ENCODE measurements at regions not wholly inside any gene's neighbourhood (a gene's known extent, or its start where the extent isn't known, plus 50 kb on each side); places are given as distances from the start of the nearest gene placed in this dataset.
A peak's percentile ranks its signal among the peaks of the same experiment; 100 is the strongest.

DNA sequence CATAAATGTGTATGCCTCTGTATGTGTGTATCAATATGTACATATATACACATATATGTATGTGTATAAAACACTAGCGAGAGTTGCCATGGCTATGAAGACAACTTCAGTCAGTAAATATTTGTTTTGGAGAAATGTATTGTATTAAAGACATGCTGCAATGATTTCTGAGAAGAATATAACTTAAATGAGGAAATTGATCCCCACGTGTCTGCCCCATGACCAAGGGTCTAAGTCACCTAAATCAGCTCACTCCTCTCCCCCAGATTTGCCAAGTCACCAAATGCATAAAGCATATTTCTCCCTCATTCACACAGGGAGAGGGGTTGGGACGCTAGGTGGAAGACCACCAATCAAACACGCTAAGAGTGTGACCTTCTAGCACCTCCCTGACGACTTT, 58.3 kb upstream of the LYST start:
- H3K9me3 ChIP-seq (ENCODE audit: control insufficient read depth, low read length): no peaks in the 10 kb centered on the region
- peaks cover 11% of the 10 kb centered on the region for H3K4me1 ChIP-seq (ENCODE audit: control insufficient read depth, insufficient read depth, low read length)
- H3K36me3 ChIP-seq (ENCODE audit: control insufficient read depth, insufficient read depth, low read length, severe bottlenecking): no peaks in the 10 kb centered on the region
- no peak overlapping the region for H3K9ac ChIP-seq (ENCODE audit: low read length)
- H3K4me3 ChIP-seq (ENCODE audit: low read length): no peak overlapping the region
- DNase-seq (ENCODE audit: low read depth): no peak
- no peaks in the 10 kb centered on the region for H3K27me3 ChIP-seq (replicated peaks; ENCODE audit: control insufficient read depth, insufficient read depth, low read length)

DNA sequence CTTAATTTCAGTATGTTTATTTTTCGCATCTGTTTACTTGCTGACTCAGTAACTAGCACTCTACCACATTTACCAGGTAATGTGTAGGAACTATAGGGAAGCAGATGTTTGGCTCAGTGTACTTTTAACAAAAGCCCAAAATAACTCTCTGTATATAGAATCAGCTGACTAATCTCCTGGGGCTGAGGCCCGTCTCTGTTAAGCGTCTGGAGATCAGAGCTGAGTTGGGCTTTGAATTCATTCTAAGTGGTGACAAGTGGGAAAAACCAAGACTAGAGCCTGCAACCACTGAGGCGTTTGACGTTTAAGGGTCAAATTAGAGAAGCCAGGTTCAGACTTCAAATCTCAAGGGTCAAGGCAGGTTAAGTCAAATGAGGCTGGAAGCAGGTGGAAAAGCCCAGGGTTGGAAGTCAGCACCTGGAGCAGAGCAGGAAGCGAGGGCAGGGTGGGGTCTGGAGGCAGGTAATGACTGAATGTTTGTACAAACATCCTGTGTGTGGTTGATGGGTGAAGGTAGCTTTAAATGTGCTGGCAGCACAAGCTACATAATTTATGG, 56.8 kb upstream of the LYST start:
- Histone ChIP-seq H3K27me3 (replicated peaks; ENCODE audit: control insufficient read depth, insufficient read depth, low read length) (no peaks in the 10 kb centered on the region), H3K4me1 (ENCODE audit: control insufficient read depth, insufficient read depth, low read length) (peaks cover 25% of the 10 kb centered on the region), H3K36me3 (ENCODE audit: control insufficient read depth, insufficient read depth, low read length, severe bottlenecking) (no peaks in the 10 kb centered on the region), H3K4me3 (ENCODE audit: low read length) (no peak overlapping the region), H3K9ac (ENCODE audit: low read length) (no peak overlapping the region), H3K9me3 (ENCODE audit: control insufficient read depth, low read length) (no peaks in the 10 kb centered on the region)
- peak; percentile 62 for DNase-seq (ENCODE audit: low read depth)

DNA sequence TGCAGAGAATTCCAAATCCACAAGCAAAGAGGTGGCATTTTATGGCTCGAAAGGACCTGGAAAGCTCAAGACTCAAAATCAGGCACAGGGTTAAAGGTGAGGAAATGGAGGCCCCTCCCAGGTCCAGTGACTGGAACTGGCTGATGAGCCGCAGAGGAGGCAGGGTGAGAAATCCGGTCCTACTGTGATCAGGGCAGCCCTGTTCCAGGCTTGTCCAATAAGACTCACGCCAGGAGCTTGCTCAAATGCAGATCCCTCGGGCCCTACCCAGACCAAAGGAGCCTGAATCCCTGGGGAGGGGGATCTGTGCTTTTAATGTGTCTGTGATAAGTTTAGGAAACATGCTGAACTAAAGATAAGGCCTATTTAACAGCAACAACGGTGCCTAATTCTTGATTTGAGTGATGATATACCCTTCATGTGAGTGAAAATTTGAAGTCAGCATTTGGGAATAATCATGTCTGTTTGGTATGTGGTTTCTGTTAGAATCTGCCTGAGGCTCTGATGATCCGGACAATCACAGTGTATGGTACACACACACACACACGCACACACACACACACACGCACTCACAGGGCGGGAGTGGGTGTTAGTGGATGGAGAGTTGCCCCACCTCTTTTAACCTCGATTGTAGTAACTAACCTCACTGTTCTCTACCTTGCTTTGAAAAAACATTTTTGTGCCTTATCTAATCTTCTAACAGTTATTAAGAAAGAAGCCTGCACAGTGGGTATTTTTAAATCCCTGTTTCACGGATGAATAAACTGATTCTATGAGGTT, 54.1 kb upstream of the LYST start:
- Histone ChIP-seq H3K4me3 (ENCODE audit: low read length) (no peak overlapping the region), H3K9ac (ENCODE audit: low read length) (peak overlapping the region; percentile 24), H3K4me1 (ENCODE audit: control insufficient read depth, insufficient read depth, low read length) (peaks cover 43% of the 10 kb centered on the region), H3K27me3 (replicated peaks; ENCODE audit: control insufficient read depth, insufficient read depth, low read length) (no peaks in the 10 kb centered on the region), H3K9me3 (ENCODE audit: control insufficient read depth, low read length) (no peaks in the 10 kb centered on the region), H3K36me3 (ENCODE audit: control insufficient read depth, insufficient read depth, low read length, severe bottlenecking) (no peaks in the 10 kb centered on the region)
- DNase-seq (ENCODE audit: low read depth): peak; percentile 58

DNA sequence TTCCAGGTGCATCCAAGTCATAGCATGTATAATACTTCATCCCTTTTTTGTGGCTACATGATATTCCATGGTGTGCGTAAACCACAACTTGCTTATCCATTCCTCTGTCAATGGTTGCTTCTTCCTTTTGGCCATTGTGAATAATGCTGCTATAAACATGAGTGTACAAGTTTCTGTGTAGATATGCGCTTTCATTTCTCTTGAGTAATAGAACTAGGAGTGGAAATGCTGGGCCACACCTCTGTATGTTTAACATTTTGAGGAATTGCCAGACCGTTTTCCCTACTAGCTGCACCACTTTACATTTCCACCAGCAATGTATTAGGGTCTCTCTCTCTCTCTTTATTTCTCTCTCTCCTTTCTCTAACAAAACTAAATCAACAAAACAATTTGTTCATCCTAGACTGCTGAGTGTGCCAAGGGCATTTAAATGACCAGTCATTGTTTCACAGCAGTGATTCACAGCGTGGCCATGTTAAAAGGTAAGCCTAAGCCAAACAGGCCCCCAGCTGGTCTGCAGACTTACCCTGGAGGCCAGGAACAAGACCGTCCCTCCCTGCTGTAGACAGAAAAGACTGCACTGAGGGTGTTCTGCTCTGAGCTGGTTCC, 53.2 kb upstream of the LYST start:
- DNase-seq (ENCODE audit: low read depth): peak; percentile 71
- Histone ChIP-seq H3K9me3 (ENCODE audit: control insufficient read depth, low read length) (no peaks in the 10 kb centered on the region), H3K4me3 (ENCODE audit: low read length) (no peak overlapping the region), H3K9ac (ENCODE audit: low read length) (peak overlapping the region; percentile 24), H3K4me1 (ENCODE audit: control insufficient read depth, insufficient read depth, low read length) (peaks cover 43% of the 10 kb centered on the region), H3K36me3 (ENCODE audit: control insufficient read depth, insufficient read depth, low read length, severe bottlenecking) (no peaks in the 10 kb centered on the region), H3K27me3 (replicated peaks; ENCODE audit: control insufficient read depth, insufficient read depth, low read length) (no peaks in the 10 kb centered on the region)

DNA sequence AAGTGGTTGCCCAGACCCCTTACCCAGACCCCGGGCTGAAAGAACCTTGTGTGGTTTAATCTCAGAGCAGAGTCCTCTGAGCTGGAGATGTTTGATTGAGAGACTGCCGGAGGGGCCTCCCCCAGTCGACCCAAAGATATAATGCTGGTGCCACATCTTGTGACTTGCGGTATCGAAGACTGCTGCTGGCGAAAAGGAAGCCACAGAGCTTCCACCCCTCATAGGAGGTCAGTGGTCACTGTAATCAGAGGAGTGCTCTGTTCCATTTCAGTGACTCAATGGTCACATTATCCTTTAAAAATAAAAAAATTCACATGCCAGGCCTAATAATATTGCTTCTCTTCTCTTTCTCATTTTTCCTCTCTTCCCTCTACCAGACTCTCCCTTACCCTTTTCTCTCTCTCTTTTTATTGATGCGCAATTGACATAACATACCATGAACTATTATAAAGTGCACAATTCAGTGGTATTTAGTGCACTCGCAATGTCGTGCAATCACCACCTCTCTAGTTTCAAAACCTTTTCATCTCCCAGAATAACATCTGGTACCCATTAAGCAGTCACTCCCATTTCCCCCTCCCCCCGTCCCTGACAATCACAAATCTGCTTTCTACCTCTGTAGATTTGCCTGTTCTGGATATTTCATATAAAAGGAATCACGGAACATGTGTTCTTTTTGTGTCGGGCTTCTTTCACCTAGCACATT, 52.6 kb upstream of the LYST start:
- H3K9me3 ChIP-seq (ENCODE audit: control insufficient read depth, low read length): no peaks in the 10 kb centered on the region
- peak; percentile 70 for DNase-seq (ENCODE audit: low read depth)
- H3K4me1 ChIP-seq (ENCODE audit: control insufficient read depth, insufficient read depth, low read length): peaks cover 43% of the 10 kb centered on the region
- no peaks in the 10 kb centered on the region for H3K27me3 ChIP-seq (replicated peaks; ENCODE audit: control insufficient read depth, insufficient read depth, low read length)
- H3K9ac ChIP-seq (ENCODE audit: low read length): peak overlapping the region; percentile 24
- no peak overlapping the region for H3K4me3 ChIP-seq (ENCODE audit: low read length)
- no peaks in the 10 kb centered on the region for H3K36me3 ChIP-seq (ENCODE audit: control insufficient read depth, insufficient read depth, low read length, severe bottlenecking)

DNA sequence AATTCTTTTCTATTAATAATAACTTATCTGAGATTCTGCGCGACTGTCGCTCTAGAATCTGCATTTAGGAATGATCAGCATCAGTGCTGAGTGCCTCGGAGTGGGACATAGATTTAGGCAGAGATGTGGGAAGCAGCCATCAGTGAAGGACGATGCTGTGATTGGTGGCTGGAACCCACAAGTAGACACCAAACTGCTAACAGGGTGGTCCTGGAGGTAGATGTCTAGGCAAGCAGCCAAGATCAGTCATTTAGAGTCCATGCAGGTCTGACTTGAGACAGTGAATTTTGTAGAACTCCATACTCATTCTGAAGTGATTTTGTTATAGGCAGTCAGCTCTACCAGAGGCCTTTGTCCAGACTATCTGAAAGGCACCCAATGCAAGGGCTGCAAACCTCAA, 51.8 kb upstream of the LYST start:
- Histone ChIP-seq H3K4me1 (ENCODE audit: control insufficient read depth, insufficient read depth, low read length) (peaks cover 45% of the 10 kb centered on the region), H3K36me3 (ENCODE audit: control insufficient read depth, insufficient read depth, low read length, severe bottlenecking) (no peaks in the 10 kb centered on the region), H3K9me3 (ENCODE audit: control insufficient read depth, low read length) (no peaks in the 10 kb centered on the region), H3K9ac (ENCODE audit: low read length) (no peak overlapping the region), H3K27me3 (replicated peaks; ENCODE audit: control insufficient read depth, insufficient read depth, low read length) (no peaks in the 10 kb centered on the region), H3K4me3 (ENCODE audit: low read length) (no peak overlapping the region)
- no peak for DNase-seq (ENCODE audit: low read depth)

DNA sequence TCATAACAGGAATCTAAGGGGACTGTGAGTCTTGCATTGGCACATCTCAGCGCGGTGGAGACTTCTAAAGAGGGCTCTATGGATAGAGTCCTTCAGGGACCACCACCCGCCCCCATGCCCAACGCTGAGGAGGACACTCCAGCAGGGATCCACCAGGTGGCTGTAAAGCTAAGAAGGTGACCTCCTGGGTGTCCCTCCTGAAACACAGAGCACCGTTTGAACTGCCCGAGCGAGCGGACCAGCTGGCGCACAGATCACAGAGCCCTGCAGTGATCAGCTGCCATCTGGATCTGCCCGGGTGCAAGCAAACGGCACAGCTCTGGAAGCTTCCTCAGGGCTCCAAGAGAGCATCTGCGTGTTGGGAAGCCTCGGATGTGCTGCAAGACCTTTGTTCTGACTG, 51.3 kb upstream of the LYST start:
- no peak for DNase-seq (ENCODE audit: low read depth)
- Histone ChIP-seq H3K9ac (ENCODE audit: low read length) (peak overlapping the region; percentile 43), H3K4me3 (ENCODE audit: low read length) (no peak overlapping the region), H3K4me1 (ENCODE audit: control insufficient read depth, insufficient read depth, low read length) (peaks cover 49% of the 10 kb centered on the region), H3K9me3 (ENCODE audit: control insufficient read depth, low read length) (no peaks in the 10 kb centered on the region), H3K27me3 (replicated peaks; ENCODE audit: control insufficient read depth, insufficient read depth, low read length) (no peaks in the 10 kb centered on the region), H3K36me3 (ENCODE audit: control insufficient read depth, insufficient read depth, low read length, severe bottlenecking) (no peaks in the 10 kb centered on the region)

DNA sequence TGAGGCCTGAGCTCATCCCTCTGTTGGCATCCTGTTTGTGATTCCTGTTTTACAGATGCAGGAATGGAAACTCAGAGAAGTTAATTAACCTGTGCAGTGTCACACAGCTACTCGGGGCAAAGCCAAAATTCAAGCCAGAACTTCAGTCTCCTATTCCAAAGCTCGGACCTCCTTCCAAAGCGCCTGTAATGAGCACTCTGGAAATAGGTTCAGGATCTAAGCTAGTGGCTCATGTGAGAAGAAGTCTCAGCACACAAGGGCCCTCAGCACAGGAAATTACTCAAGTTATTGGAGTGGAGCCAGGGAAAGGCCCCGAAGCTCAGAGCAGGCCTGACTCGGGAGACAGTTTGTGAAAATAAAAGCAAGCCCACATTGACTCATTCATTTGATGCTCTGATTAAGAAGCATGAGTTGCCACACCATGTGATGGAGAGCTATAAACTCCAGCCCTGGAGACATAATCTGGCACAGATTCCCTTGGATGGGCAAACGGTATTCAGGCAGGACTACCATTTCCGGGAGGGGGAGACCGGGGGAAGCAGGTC, 50.6 kb upstream of the LYST start:
- Histone ChIP-seq H3K9me3 (ENCODE audit: control insufficient read depth, low read length) (no peaks in the 10 kb centered on the region), H3K36me3 (ENCODE audit: control insufficient read depth, insufficient read depth, low read length, severe bottlenecking) (no peaks in the 10 kb centered on the region), H3K9ac (ENCODE audit: low read length) (peak overlapping the region; percentile 74), H3K4me3 (ENCODE audit: low read length) (peak overlapping the region; percentile 17), H3K4me1 (ENCODE audit: control insufficient read depth, insufficient read depth, low read length) (peaks cover 52% of the 10 kb centered on the region), H3K27me3 (replicated peaks; ENCODE audit: control insufficient read depth, insufficient read depth, low read length) (no peaks in the 10 kb centered on the region)
- peak; percentile 98 for DNase-seq (ENCODE audit: low read depth)
